PC-9 (cell line): ENCODE measurements at regions not wholly inside any gene's neighbourhood (a gene's known extent, or its start where the extent isn't known, plus 50 kb on each side); places are given as distances from the start of the nearest gene placed in this dataset.

Experiments used
- BruUV-seq: library from RNA; stranded (reverse); fragments of 400-500 nt; replicated peaks from 2 replicates; lab custom pipeline; 2021; lab: Mats Ljungman, UMichigan
- CTCF ChIA-PET: fragments of 300-600 bp; sonication (Branson Sonifier 250); formaldehyde crosslinking; loops from one replicate; lab custom pipeline; 2022; ENCODE audit warnings: antibody characterized with exemption; lab: Charles Lee
- POLR2A ChIA-PET: fragments of 300-600 bp; sonication (Branson Sonifier 250); formaldehyde crosslinking; loops from one replicate; lab custom pipeline; 2022; ENCODE audit warnings: antibody characterized with exemption; ENCODE audit not compliant: unreplicated experiment; lab: Charles Lee
- DNase-seq, 2 experiments: peaks; one replicate each; pipeline versions ENCODE4 v3.0.0 to v3.0.0-alpha.2; 2015 to 2022; ENCODE audit warnings: mixed read lengths in 1 of 2
- H2AFZ ChIP-seq: fragments of 200-600 bp; sonication (generic); 2 replicates; pipeline ENCODE4 v1.8.1; 2017; ENCODE audit warnings: antibody characterized with exemption
- H3F3A ChIP-seq: fragments of 200-600 bp; sonication (generic); 2 replicates; pipeline ENCODE4 v1.8.1; 2017; ENCODE audit warnings: antibody characterized with exemption, mild to moderate bottlenecking, low read depth; ENCODE audit not compliant: insufficient read depth
- H3K27ac ChIP-seq: fragments of 200-600 bp; sonication (generic); 2 replicates; pipeline ENCODE4 v1.6.1; 2016; ENCODE audit warnings: mixed run types
- H3K27me3 ChIP-seq: fragments of 200-600 bp; sonication (generic); 2 replicates; pipeline ENCODE4 v1.6.1; 2016; ENCODE audit warnings: low read depth, mixed run types; ENCODE audit not compliant: insufficient read depth
- H3K36me3 ChIP-seq: fragments of 200-600 bp; sonication (generic); 2 replicates; pipeline ENCODE4 v1.6.1; 2016; ENCODE audit warnings: low read depth, mixed run types
- H3K4me1 ChIP-seq: fragments of 200-600 bp; sonication (generic); replicated peaks from 2 replicates; pipeline ENCODE4 v1.6.1; 2016; ENCODE audit warnings: mixed run types; ENCODE audit not compliant: insufficient read depth
- H3K4me2 ChIP-seq: fragments of 200-600 bp; sonication (generic); 2 replicates; pipeline ENCODE4 v1.6.1; 2017; ENCODE audit warnings: mixed run types
- H3K4me3 ChIP-seq: fragments of 200-600 bp; sonication (generic); 2 replicates; pipeline ENCODE4 v1.6.1; 2016; ENCODE audit warnings: mixed run types
- H3K79me2 ChIP-seq: fragments of 200-600 bp; sonication (generic); 2 replicates; pipeline ENCODE4 v1.6.1; 2017; ENCODE audit warnings: low read depth, mixed run types
- H3K9me2 ChIP-seq: fragments of 200-600 bp; sonication (generic); 2 replicates; pipeline ENCODE4 v1.8.1; 2017; ENCODE audit warnings: mild to moderate bottlenecking; ENCODE audit not compliant: insufficient read depth
- H3K9me3 ChIP-seq: fragments of 200-600 bp; sonication (generic); 2 replicates; pipeline ENCODE4 v1.8.1; 2016; ENCODE audit warnings: low read depth; ENCODE audit not compliant: insufficient read depth
- H4K20me1 ChIP-seq: fragments of 200-600 bp; sonication (generic); 2 replicates; pipeline ENCODE4 v1.8.1; 2017; ENCODE audit not compliant: insufficient read depth
- EZH2 ChIP-seq: fragments of 200-600 bp; sonication (generic); IDR thresholded peaks from 2 replicates; pipeline ENCODE4 v1.8.0; 2017; ENCODE audit warnings: antibody characterized with exemption, low read depth
- intact Hi-C: fragments of 100-400 bp; cut with micrococcal nuclease; formaldehyde crosslinking; loops from one replicate; pipeline ENCODE4 v1.10.0; 2022; ENCODE audit not compliant: unreplicated experiment
- TF ChIP-seq, protein P1 (sequence below): fragments of 200-600 bp; sonication (generic); conservative IDR thresholded peaks from 2 replicates; pipeline ENCODE4 v1.6.1; 2017; ENCODE audit warnings: mixed run types, antibody characterized with exemption, mild to moderate bottlenecking, moderate library complexity

DNA sequence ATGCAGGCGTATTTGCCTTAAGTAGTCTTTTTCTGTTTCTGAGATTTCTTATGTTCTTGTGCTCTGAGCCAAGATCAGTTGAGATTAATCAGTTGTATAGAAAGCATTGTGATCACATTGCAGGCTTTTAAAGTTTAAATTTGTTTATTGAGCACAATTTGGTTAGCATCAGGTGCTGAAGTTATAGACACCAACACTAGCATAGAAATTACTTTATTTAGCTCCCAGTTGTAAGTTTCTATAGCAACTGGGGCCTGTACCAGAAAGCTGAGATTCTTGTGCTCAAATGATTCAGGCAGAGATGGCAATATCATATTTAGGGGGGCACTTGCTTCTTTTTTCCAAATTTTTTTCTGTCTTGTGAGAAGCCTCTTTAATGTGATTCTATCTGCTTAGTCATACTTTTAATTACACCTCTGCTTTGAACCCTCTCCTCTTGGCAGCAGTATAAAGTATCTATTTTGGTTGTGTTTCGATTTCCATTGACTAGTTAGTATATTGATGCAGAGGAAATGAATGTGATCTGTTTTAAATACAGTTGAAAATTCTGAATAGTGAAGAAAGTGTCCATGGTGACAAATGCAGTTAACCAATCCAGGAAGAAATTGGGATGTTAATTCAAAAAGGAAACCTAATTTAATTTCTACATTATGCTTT, 241.7 kb upstream of the GBE1 start:
- intact Hi-C loops, result no loop called here

DNA sequence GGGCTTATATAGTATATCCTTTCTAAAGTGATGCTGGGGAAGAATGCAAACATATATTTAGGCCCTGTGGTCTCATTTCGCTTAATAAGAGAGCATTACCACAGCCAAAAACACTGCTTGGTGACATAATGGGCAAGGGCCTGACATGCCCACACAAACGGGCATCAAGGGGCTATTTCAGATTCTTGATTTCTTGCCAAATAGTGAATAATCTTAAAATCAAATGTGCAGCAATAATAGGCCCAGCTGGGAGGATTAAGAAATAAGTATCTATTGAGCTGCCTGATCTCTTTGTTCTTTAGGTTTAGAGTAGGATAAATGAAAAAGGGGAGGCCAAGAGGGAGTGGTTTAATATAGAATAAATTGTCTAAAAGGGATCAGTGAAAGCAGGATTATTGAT, 241.0 kb upstream of the GBE1 start:
- H3K27me3 ChIP-seq, result no peaks in the 10 kb centered on the region
- H2AFZ ChIP-seq, result no peak overlapping the region
- H3F3A ChIP-seq, result no peaks in the 10 kb centered on the region
- no TSS peak for BruUV-seq
- H3K9me2 ChIP-seq, result no peaks in the 10 kb centered on the region
- POLR2A ChIA-PET, result no interaction called here
- no peaks in the 10 kb centered on the region for H3K4me1 ChIP-seq
- DNase-seq, result no peak
- intact Hi-C loops, result no loop called here
- no peak overlapping the region for H3K4me2 ChIP-seq
- no peak overlapping the region for H3K27ac ChIP-seq
- no peaks in the 10 kb centered on the region for H3K9me3 ChIP-seq
- H4K20me1 ChIP-seq, result no peaks in the 10 kb centered on the region
- H3K4me3 ChIP-seq, result no peak overlapping the region
- H3K36me3 ChIP-seq, result no peaks in the 10 kb centered on the region
- CTCF ChIA-PET, result no interaction called here
- H3K79me2 ChIP-seq, result no peaks in the 10 kb centered on the region
- TF ChIP-seq EZH2, result no peak
- TF ChIP-seq, protein P1, sequence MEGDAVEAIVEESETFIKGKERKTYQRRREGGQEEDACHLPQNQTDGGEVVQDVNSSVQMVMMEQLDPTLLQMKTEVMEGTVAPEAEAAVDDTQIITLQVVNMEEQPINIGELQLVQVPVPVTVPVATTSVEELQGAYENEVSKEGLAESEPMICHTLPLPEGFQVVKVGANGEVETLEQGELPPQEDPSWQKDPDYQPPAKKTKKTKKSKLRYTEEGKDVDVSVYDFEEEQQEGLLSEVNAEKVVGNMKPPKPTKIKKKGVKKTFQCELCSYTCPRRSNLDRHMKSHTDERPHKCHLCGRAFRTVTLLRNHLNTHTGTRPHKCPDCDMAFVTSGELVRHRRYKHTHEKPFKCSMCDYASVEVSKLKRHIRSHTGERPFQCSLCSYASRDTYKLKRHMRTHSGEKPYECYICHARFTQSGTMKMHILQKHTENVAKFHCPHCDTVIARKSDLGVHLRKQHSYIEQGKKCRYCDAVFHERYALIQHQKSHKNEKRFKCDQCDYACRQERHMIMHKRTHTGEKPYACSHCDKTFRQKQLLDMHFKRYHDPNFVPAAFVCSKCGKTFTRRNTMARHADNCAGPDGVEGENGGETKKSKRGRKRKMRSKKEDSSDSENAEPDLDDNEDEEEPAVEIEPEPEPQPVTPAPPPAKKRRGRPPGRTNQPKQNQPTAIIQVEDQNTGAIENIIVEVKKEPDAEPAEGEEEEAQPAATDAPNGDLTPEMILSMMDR, result no peak

More for the DNA sequence above, 241.7 kb upstream of the GBE1 start:
- H3K27ac ChIP-seq, result no peak overlapping the region
- no TSS peak for BruUV-seq
- POLR2A ChIA-PET, result no interaction called here
- H3K9me3 ChIP-seq, result no peaks in the 10 kb centered on the region
- H3K4me2 ChIP-seq, result no peak overlapping the region
- H3K4me3 ChIP-seq, result no peak overlapping the region
- no peaks in the 10 kb centered on the region for H3F3A ChIP-seq
- no peaks in the 10 kb centered on the region for H3K9me2 ChIP-seq
- H3K36me3 ChIP-seq, result no peaks in the 10 kb centered on the region
- H3K79me2 ChIP-seq, result no peaks in the 10 kb centered on the region
- no peak for DNase-seq
- CTCF ChIA-PET, result no interaction called here
- H3K27me3 ChIP-seq, result no peaks in the 10 kb centered on the region
- no peak overlapping the region for H2AFZ ChIP-seq
- H4K20me1 ChIP-seq, result no peaks in the 10 kb centered on the region
- TF ChIP-seq EZH2, result no peak
- TF ChIP-seq, protein P1, result no peak
- no peaks in the 10 kb centered on the region for H3K4me1 ChIP-seq

DNA sequence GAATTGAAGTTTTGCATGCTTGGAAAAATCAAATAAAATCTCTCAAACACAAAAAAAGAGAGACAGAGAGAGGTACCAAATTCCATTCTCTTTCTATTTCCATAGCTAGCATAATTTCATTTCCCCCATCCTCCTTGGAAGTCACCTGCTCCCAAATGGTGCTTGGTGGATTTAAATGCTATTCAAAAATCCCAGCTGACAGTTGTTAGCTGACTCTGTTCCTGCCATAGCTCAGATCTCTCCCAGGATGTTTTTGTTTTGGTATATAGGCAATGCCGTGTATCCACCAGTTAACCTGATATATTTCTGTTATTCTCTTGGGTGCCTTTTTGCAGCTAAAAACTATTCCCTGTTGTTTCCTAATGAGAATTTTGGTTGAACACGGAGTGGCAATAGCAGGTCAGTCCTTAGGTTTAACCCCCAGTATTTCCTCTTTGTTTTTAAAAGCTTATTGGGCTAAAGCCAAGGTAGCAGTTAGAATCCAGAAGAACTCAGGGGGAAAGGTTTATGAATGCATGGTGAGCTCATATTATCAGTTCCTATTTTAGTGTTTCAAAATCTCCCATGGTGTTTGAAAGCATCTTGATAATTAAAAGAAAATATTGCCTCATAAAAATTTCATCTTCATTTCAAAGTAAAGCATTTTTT, 240.0 kb upstream of the GBE1 start:
- Histone ChIP-seq H3K79me2 (no peaks in the 10 kb centered on the region), H3K36me3 (no peaks in the 10 kb centered on the region), H3K27me3 (no peaks in the 10 kb centered on the region), H3K4me2 (no peak overlapping the region), H3K4me3 (no peak overlapping the region), H3K27ac (no peak overlapping the region), H3K9me2 (no peaks in the 10 kb centered on the region), H3F3A (no peaks in the 10 kb centered on the region), H4K20me1 (no peaks in the 10 kb centered on the region), H3K4me1 (no peaks in the 10 kb centered on the region), H2AFZ (no peak overlapping the region), H3K9me3 (no peaks in the 10 kb centered on the region)
- no peak for TF ChIP-seq EZH2
- TF ChIP-seq, protein P1, result no peak
- ChIA-PET CTCF (no interaction called here), POLR2A (no interaction called here)
- intact Hi-C loops, result no loop called here
- no TSS peak for BruUV-seq
- DNase-seq, result no peak
